ENCODE measurements at regions not wholly inside any gene's neighbourhood (a gene's known extent, or its start where the extent isn't known, plus 50 kb on each side); places are given as distances from the start of the nearest gene placed in this dataset.
A peak's percentile ranks its signal among the peaks of the same experiment; 100 is the strongest.

DNA sequence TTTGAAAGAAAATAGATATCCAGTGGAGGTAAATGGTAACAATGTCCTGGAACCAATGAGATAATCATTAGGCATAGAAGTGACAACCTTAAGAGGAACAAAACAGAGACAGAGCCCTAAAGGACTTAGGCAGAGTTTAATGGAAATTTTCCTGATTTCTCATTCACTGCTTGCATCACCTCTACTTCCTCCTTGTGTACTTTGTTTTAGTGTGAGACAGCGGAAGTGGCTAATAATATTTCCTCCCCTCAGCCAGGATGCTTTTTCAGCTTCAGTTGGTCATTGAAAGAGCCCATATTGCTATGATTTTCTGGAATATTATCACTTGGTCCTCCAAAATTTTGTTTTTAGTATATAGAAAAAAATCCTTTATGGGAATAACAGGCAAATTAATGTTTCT lies 153.4 kb upstream of the MPDZ start:
- Histone ChIP-seq H3K4me3 (no peak overlapping the region), H3K27me3 (no peaks in the 10 kb centered on the region), H3K9me3 (no peaks in the 10 kb centered on the region), H3K27ac (no peak overlapping the region), H3K36me3 (no peaks in the 10 kb centered on the region), H3K4me1 (peaks cover 0 to under 1% (median 0%) of the 10 kb centered on the region in 4 donors)
- 42 to 55% methylated on average over 1 of the region's 1 CpG for WGBS, 2 donors
- no peak for TF ChIP-seq POLR2AphosphoS5 (IDR thresholded peaks at IDR 0.05)
- TF ChIP-seq POLR2A (IDR thresholded peaks at IDR 0.05), result no peak
- no peak for TF ChIP-seq EP300 (IDR thresholded peaks at IDR 0.05)
- TF ChIP-seq, protein P1, sequence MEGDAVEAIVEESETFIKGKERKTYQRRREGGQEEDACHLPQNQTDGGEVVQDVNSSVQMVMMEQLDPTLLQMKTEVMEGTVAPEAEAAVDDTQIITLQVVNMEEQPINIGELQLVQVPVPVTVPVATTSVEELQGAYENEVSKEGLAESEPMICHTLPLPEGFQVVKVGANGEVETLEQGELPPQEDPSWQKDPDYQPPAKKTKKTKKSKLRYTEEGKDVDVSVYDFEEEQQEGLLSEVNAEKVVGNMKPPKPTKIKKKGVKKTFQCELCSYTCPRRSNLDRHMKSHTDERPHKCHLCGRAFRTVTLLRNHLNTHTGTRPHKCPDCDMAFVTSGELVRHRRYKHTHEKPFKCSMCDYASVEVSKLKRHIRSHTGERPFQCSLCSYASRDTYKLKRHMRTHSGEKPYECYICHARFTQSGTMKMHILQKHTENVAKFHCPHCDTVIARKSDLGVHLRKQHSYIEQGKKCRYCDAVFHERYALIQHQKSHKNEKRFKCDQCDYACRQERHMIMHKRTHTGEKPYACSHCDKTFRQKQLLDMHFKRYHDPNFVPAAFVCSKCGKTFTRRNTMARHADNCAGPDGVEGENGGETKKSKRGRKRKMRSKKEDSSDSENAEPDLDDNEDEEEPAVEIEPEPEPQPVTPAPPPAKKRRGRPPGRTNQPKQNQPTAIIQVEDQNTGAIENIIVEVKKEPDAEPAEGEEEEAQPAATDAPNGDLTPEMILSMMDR (IDR thresholded peaks at IDR 0.05), result no peak
- no peak for ATAC-seq (ENCODE audit: low FRiP score in 2 of 2)
- DNase-seq, result no peak

DNA sequence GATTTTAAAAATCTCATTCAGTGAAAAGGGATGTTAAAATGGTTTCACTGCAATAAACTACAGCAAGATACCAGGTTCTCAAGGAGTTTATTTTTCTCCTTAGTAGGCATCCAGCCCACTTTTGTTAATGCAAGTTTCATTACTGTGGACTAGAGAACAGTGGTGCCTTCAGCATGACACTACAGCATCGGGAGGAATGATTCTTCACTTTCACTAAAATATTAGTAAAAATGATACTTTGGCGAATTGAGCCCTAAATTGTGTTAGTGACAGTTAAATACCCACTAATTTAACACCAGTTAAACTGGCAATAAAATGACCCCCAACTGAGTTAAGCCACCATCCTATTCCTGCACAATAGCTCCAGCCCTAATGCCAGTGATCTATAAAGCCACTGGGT lies 152.2 kb upstream of the MPDZ start:
- Histone ChIP-seq H3K4me1 (peaks cover 0 to 3% (median 0%) of the 10 kb centered on the region in 4 donors), H3K27ac (no peak overlapping the region), H3K9me3 (no peaks in the 10 kb centered on the region), H3K4me3 (no peak overlapping the region), H3K36me3 (no peaks in the 10 kb centered on the region), H3K27me3 (no peaks in the 10 kb centered on the region)
- 85 to 91% methylated on average over 2 of the region's 2 CpGs for WGBS, 2 donors
- no peak for DNase-seq
- no peak for ATAC-seq (ENCODE audit: low FRiP score in 2 of 2)
- no peak for TF ChIP-seq POLR2A (IDR thresholded peaks at IDR 0.05)
- no peak for TF ChIP-seq EP300 (IDR thresholded peaks at IDR 0.05)
- no peak for TF ChIP-seq POLR2AphosphoS5 (IDR thresholded peaks at IDR 0.05)
- TF ChIP-seq, protein P1 (IDR thresholded peaks at IDR 0.05), result no peak

DNA sequence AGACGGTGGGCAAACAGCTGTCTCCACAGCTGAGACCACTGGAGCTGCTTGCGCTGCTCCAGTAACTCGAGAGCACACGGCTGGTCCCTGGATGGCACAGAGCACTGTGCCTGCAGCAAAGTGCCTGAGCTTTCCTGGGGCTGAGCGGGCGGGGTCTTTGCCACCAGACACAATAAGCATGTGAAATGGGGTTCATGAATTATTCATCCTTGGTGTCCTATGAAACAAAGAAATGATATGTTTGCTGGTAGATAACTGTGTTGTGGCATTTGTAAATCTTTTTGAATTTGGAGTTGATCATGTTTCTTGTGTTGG lies 151.7 kb upstream of the MPDZ start:
- no peak overlapping the region for H3K4me3 ChIP-seq
- peak in 1 of 2 donors; percentile 25 for DNase-seq
- TF ChIP-seq, protein P1 (IDR thresholded peaks at IDR 0.05), result no peak
- TF ChIP-seq POLR2A (IDR thresholded peaks at IDR 0.05), result no peak
- no peak for TF ChIP-seq EP300 (IDR thresholded peaks at IDR 0.05)
- no peak for TF ChIP-seq POLR2AphosphoS5 (IDR thresholded peaks at IDR 0.05)
- no peaks in the 10 kb centered on the region for H3K36me3 ChIP-seq
- H3K27me3 ChIP-seq, result no peaks in the 10 kb centered on the region
- H3K9me3 ChIP-seq, result no peaks in the 10 kb centered on the region
- WGBS, 2 donors, result 89 to 93% methylated on average over 6 of the region's 6 CpGs
- H3K4me1 ChIP-seq, result peaks cover 0 to 3% (median 0%) of the 10 kb centered on the region in 4 donors
- peak in 1 of 2 donors; percentile 40 for ATAC-seq (ENCODE audit: low FRiP score in 2 of 2)
- H3K27ac ChIP-seq, result no peak overlapping the region

DNA sequence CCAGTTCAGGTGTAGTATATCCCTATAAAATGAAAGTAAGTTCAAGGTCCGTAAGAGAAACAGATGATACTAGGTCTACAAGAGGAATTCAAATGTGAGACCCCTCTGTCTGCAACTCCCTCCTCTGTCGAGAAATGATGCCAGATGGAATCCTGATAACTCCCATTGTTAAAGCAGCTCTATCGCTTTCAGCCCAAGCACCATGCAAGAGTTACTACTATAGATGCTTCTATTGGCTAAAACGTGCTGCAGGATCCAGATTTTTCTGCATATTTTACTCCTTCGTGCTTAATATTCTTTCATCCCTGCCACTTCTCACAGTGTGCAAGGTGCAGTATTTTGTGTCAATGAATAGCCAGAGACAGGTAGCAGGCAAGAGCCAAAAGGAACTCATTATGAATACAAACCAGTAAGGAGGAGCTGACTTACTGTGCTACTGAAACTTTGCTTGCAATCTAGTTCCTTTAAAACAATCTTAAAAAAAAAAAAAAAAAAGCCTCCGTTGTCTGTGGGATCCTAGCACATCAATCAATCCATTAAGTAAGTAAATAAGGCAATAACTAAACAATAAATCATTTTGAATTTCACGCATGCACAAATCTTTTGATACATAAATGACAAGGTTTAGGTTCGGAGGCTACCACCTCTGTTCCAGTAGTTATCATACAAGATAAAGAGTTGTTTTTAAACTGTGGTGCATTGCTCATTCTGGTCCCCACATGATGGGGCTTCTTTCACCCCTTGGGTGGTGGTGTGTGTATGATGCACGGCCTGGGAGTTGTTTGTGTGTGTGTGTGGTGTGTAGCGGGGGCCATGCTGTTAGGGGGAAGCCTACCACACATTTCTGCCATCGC lies 151.1 kb upstream of the MPDZ start:
- Histone ChIP-seq H3K4me3 (no peak overlapping the region), H3K4me1 (peaks cover 0 to 3% (median 0%) of the 10 kb centered on the region in 4 donors), H3K9me3 (no peaks in the 10 kb centered on the region), H3K27ac (no peak overlapping the region), H3K36me3 (no peaks in the 10 kb centered on the region), H3K27me3 (no peaks in the 10 kb centered on the region)
- no peak for TF ChIP-seq EP300 (IDR thresholded peaks at IDR 0.05)
- no peak for TF ChIP-seq POLR2AphosphoS5 (IDR thresholded peaks at IDR 0.05)
- TF ChIP-seq, protein P1 (IDR thresholded peaks at IDR 0.05), result no peak
- no peak for TF ChIP-seq POLR2A (IDR thresholded peaks at IDR 0.05)
- DNase-seq, result no peak
- ATAC-seq (ENCODE audit: low FRiP score in 2 of 2), result no peak
- 69 to 74% methylated on average over 11 of the region's 11 CpGs for WGBS, 2 donors
